ENCODE measurements at regions not wholly inside any gene's neighbourhood (a gene's known extent, or its start where the extent isn't known, plus 50 kb on each side); places are given as distances from the start of the nearest gene placed in this dataset.
"Not testable (repeated sequence)": the region's sequence is repeated elsewhere in the genome, so short reads cannot be mapped to it uniquely, and the experiment has no call there.

- FAIRE-seq (no peak), DNase-seq (ENCODE audit: insufficient read length, low spot score) (no peak)
Observed at GRCh38 chr2:192718340-192718739, 523.6 kb upstream of the TMEFF2 start.

DNA sequence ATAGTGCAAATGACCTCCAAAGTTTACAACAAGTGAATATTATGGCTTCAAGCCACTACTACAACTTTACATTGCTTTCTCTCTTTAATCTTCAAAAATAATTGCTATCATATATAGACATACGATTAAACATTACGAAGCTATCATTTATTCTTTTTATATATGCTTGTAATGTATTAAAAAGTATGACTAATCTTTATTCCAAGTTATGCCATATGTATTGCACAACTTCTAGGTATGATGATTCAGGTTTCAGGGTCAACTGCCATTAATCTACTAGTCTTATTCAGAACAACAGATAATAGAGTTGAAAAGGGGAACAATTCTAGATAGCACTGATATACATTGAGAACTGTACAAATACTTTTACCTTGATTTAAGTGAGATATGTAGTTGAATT is 506.2 kb upstream of the TMEFF2 start:
- DNase-seq (ENCODE audit: insufficient read length, low spot score) (no peak), FAIRE-seq (no peak)

GRCh38 chr2:192697880-192698279 is 503.1 kb upstream of the TMEFF2 start:
- no peak for FAIRE-seq
- no peak for DNase-seq (ENCODE audit: insufficient read length, low spot score)

GRCh38 chr2:192696857-192697256 is 502.1 kb upstream of the TMEFF2 start:
- FAIRE-seq, result no peak
- DNase-seq (ENCODE audit: insufficient read length, low spot score), result no peak

DNA sequence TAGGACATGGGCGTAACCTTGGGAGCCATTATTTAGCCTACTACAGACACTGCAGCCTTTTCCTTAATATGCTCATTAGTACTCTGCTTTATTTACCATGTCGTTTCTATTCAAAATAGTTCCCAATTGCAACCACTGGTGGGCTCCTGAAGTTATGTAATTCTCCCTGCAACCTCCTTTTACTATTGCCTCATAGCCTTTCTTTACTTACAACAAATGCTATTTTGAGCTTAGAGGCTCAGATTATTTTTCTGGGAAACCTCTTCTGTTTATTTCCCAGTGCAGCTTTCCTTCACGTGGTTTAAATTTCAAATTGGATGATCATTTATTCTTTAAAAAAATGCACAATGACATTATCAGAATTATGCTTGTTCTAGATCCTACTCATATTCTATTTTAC is 492.3 kb upstream of the TMEFF2 start:
- DNase-seq (ENCODE audit: insufficient read length, low spot score) (no peak), FAIRE-seq (no peak)

DNA sequence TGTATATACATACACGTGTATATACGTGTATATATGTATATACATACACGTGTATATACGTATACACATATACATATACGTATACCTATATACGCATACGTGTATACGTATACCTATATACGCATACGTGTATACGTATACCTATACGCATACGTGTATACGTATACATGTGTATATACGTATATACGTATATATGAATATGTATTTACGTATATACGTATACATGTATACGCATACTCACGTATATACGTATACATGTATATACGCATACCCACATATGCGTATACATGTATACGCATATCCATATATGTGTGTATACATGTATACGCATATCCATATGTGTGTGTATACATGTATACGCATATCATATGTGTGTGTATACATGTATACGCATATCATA is 487.8 kb upstream of the TMEFF2 start:
- not testable (repeated sequence) for FAIRE-seq; DNase-seq (ENCODE audit: insufficient read length, low spot score)

- FAIRE-seq (no peak), DNase-seq (ENCODE audit: insufficient read length, low spot score) (no peak)
Observed at GRCh38 chr2:192675681-192676080, 480.9 kb upstream of the TMEFF2 start.

- FAIRE-seq (no peak), DNase-seq (ENCODE audit: insufficient read length, low spot score) (no peak)
Observed at GRCh38 chr2:192669505-192670091, 474.9 kb upstream of the TMEFF2 start.

DNA sequence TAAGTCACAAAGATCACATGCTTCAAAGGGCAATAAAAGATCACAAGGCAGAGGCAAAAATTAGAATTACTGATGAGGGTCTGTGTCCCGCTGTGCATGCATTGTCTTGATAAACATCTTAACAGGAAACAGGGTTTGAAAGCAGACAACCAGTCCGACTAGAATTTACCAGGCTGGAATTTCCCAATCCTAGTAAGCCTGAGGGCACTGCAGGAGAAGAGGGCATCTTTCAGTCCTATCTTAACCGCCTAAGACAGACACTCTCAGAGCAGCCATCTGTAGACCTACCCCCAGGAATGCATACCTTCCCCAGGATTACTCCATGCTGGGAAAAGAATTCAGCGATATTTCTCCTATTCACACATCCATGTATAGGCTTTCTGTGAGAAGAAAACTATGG is 465.8 kb upstream of the TMEFF2 start:
- FAIRE-seq; DNase-seq (ENCODE audit: insufficient read length, low spot score): not testable (repeated sequence)

DNA sequence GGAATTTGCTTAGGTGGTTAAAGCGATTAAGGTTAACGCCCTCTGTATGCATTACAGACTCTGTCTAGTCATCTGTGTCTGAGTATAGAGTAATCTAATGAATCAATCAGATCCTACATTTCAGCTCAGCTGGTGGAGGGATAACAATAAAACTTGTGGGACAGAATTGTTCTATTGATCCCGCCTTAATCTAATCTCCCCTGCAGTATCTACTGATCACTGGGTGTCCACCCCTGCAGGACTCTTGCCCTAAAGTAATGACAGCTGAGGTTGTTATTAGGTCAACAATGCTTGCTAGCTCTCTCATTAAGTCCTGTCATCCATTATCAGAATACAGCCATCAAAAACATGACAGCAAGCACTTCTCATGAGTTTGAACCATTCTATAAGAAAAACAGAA is 462.6 kb upstream of the TMEFF2 start:
- FAIRE-seq, result no peak

GRCh38 chr2:192655916-192656315 is 461.2 kb upstream of the TMEFF2 start:
- FAIRE-seq (no peak), DNase-seq (ENCODE audit: insufficient read length, low spot score) (no peak)

More for the DNA sequence above, 462.6 kb upstream of the TMEFF2 start:
- DNase-seq (ENCODE audit: insufficient read length, low spot score), result no peak

DNA sequence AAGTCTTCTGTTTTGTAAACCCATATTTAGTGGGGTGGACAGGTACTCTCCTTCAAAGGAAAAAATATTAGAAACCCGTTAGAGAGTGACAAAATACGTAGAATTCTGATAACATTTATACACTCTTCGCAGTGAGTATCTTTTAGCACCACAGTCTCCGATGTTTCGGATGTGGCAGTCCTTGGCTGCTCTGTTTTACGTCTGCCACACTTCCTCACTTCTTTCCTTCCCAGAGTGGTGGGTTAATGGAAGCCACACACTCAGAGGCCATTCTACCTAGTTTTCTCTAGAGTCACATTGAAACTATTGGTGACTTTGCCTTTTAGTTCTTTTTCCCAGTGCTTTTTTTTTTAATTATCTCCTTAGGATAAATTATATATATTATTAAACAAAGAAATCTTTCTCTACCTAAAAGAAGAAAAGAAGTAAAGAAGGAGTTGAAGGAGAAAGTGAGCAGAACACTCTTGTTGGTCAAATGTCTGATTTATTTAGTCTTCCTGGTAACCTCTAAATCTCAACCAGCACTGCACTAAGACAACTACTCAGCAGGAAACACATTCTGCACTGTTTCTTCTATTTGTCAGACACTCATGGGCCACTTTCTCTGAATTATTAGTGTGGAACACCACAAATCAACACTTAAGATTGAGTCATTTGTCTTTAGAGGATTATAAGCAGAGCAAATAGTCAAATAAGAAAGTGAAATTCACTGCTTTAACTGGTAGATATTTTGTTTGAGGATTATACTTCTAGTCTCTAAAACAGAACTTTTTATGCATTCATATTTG is 451.3 kb upstream of the TMEFF2 start:
- FAIRE-seq, result no peak
- no peak for DNase-seq (ENCODE audit: insufficient read length, low spot score)

DNA sequence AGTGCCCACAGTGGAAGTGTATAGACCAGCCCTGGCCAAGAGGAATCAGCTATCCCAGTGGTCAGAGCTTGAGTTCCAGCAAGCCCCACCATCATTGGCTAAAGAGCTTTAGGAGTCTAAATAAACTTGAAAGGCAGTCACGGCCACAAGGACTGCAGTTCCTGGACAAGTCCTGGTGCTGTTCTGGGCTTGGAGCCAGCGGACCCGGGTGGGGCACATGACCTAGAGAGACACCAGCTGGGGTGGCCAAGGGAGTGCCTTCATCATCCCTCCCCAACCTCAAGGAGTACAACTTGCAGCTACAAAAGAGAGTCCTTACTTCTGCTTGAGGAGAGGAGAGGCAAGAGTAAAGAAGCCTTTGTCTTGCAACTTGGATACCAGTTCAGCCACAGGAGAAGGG is 439.8 kb upstream of the TMEFF2 start:
- no peak for DNase-seq (ENCODE audit: insufficient read length, low spot score)
- no peak for FAIRE-seq

GRCh38 chr2:192628017-192628416 is 433.3 kb upstream of the TMEFF2 start:
- DNase-seq (ENCODE audit: insufficient read length, low spot score) (no peak), FAIRE-seq (no peak)

DNA sequence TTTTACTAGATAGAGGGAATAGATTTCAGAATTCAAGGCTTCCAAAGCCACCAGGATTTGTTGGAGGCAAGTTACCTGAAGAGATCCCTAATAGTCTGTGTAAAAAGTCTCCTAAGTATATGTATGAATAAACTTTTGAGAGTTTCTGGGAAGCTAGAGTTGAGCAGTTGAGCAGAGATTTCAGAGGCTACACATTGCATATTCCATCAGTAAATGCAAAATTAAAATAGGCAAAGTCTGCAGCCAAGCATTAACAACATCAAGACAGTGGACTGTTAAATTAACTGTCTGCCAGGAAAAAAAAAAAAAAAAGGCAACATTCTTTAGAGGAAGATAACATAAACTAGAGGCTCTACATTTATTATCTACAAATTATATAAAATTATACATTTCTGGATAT is 420.4 kb upstream of the TMEFF2 start:
- FAIRE-seq (no peak), DNase-seq (ENCODE audit: insufficient read length, low spot score) (no peak)

DNA sequence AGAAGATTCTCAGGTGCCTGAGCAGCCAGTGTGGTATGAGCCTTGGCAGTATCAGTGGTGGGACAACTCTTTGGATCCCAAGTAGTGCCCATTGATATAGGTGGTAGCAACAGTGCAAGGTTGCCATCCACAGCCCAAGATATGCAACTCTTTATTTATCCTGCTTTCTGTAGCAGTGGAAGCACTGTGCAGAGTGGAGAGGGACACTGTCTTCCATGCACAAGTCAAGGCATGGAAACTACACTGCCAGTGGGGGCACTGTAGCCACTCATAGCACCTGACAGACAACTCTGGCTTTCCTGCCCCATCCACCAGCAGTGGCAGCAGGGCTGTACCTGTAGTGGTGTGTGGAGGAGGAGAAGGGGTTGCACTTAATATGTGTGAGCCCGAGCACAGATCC is 409.6 kb upstream of the TMEFF2 start:
- DNase-seq (ENCODE audit: insufficient read length, low spot score), result no peak
- no peak for FAIRE-seq

- not testable (repeated sequence) for DNase-seq (ENCODE audit: insufficient read length, low spot score); FAIRE-seq
Observed at GRCh38 chr2:192598649-192599048, 403.9 kb upstream of the TMEFF2 start.

DNA sequence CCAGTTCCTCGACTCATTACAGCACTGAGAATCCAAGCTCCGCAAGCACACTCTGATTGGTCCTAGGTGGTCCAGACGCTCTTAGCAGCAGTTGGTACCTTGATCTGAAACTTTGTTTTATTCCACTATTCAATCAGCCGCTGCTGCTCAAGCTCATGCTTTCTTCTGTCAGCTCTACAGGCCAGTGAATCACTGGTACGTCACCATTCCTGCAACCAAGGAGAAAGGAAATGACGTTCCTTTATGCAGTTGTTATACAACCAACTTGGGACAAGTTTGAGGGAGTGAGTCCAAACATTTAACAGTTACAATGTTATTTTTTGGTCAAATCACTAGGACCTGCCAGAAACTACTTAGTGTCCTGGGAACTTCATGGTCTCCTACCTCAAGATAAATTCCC is 398.8 kb upstream of the TMEFF2 start:
- no peak for FAIRE-seq

GRCh38 chr2:192591617-192592016 is 396.9 kb upstream of the TMEFF2 start:
- DNase-seq (ENCODE audit: insufficient read length, low spot score) (no peak), FAIRE-seq (no peak)

More for the DNA sequence above, 398.8 kb upstream of the TMEFF2 start:
- no peak for DNase-seq (ENCODE audit: insufficient read length, low spot score)

DNA sequence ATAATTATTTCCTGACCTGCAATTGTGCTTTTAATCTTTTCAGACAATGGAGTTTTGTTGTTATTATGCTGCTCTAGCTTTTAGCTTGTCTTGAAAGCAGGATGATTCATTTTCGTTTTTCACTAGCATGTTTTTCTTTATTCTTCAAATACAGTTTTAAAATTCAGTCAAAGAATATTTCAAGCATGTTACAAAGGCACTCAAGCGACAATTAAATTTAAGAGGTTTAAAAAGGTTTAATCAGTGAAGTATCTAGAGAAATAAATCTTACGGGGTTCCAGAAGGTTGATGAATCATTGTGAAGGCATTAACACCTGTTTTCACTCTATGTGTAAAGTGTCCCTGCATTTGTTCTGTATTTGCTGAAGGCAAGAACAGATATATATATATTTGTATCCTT is 390.7 kb upstream of the TMEFF2 start:
- no peak for FAIRE-seq

GRCh38 chr2:192584976-192585375 is 390.2 kb upstream of the TMEFF2 start:
- DNase-seq (ENCODE audit: insufficient read length, low spot score) (no peak), FAIRE-seq (no peak)

More for the DNA sequence above, 390.7 kb upstream of the TMEFF2 start:
- DNase-seq (ENCODE audit: insufficient read length, low spot score), result no peak

DNA sequence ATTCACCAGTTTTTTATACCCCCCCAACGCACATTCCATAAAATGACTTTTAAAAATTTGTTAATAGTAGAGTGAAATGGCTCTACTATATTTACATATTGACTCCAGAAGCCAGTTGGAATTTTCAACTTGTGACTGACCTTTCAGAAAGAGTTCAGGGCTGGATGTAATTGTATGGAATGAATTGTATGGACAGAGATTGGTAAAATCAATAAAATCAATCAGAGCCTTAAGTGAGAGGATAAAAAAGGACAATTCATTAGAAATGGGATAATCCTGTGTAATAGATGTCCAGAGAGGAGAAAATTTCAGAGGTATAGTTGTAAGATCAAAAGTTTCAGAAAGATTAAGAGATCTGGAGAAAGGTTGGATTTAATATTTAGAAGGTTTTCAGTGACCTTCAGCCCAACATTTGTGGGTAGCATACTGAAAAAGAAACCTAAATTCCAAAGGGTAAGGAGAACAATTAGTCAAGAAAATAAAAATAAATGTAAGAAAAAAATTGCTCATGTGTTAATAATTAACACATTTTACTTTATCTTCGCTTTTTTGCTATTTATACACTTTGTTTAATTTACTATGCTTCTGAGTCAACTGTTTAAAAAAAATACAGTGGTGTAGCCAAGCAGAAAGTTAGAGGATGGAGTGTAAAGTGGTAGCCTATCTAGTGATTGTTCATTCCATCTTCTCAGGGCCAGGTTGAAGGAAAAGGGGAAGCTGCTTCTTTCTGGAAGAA is 385.4 kb upstream of the TMEFF2 start:
- FAIRE-seq, result no peak
- no peak for DNase-seq (ENCODE audit: insufficient read length, low spot score)
